HEK293 (cell line): ENCODE measurements at regions not wholly inside any gene's neighbourhood (a gene's known extent, or its start where the extent isn't known, plus 50 kb on each side); places are given as distances from the start of the nearest gene placed in this dataset.

Experiments
- GLI4 ChIP-seq: fragments of 450-650 bp; formaldehyde crosslinking; IDR thresholded peaks from 2 replicates; pipeline ENCODE4 v1.5.1; 2016; ENCODE audit warnings: missing biosample characterization, missing genetic modification characterization
- KLF17 ChIP-seq: fragments of 450-650 bp; formaldehyde crosslinking; IDR thresholded peaks from 2 replicates; pipeline ENCODE4 v1.5.1; 2016; ENCODE audit warnings: missing biosample characterization, missing genetic modification characterization
- OVOL3 ChIP-seq: fragments of 450-650 bp; formaldehyde crosslinking; IDR thresholded peaks from 2 replicates; pipeline ENCODE4 v1.5.1; 2016; ENCODE audit warnings: missing biosample characterization, missing genetic modification characterization
- REPIN1 ChIP-seq: fragments of 450-650 bp; formaldehyde crosslinking; IDR thresholded peaks from 2 replicates; pipeline ENCODE4 v1.5.1; 2017; ENCODE audit warnings: missing biosample characterization, missing genetic modification characterization, low read depth
- ZBTB7A ChIP-seq: fragments of 450-650 bp; formaldehyde crosslinking; IDR thresholded peaks from 2 replicates; pipeline ENCODE4 v1.5.1; 2016; ENCODE audit warnings: low read depth, missing biosample characterization, missing genetic modification characterization
- ZNF239 ChIP-seq: fragments of 450-650 bp; formaldehyde crosslinking; IDR thresholded peaks from 2 replicates; pipeline ENCODE4 v1.5.1; 2016; ENCODE audit warnings: missing biosample characterization, missing genetic modification characterization
- ZNF248 ChIP-seq: fragments of 450-650 bp; formaldehyde crosslinking; IDR thresholded peaks from 2 replicates; pipeline ENCODE4 v1.5.1; 2017; ENCODE audit warnings: missing biosample characterization, missing genetic modification characterization
- ZNF558 ChIP-seq: fragments of 450-650 bp; formaldehyde crosslinking; IDR thresholded peaks from 2 replicates; pipeline ENCODE4 v1.5.1; 2016; ENCODE audit warnings: missing biosample characterization, missing genetic modification characterization
- ZNF785 ChIP-seq: fragments of 450-650 bp; formaldehyde crosslinking; IDR thresholded peaks from 2 replicates; pipeline ENCODE4 v1.5.1; 2016; ENCODE audit warnings: missing biosample characterization, missing genetic modification characterization
- TF ChIP-seq, protein P1 (sequence below): fragments of 450-650 bp; formaldehyde crosslinking; IDR thresholded peaks from 2 replicates; pipeline ENCODE4 v1.5.1; 2016; ENCODE audit warnings: missing biosample characterization, missing genetic modification characterization
- TF ChIP-seq, protein P2 (sequence below): fragments of 450-650 bp; formaldehyde crosslinking; IDR thresholded peaks from 2 replicates; pipeline ENCODE4 v1.5.1; 2016; ENCODE audit warnings: missing biosample characterization, missing genetic modification characterization

DNA sequence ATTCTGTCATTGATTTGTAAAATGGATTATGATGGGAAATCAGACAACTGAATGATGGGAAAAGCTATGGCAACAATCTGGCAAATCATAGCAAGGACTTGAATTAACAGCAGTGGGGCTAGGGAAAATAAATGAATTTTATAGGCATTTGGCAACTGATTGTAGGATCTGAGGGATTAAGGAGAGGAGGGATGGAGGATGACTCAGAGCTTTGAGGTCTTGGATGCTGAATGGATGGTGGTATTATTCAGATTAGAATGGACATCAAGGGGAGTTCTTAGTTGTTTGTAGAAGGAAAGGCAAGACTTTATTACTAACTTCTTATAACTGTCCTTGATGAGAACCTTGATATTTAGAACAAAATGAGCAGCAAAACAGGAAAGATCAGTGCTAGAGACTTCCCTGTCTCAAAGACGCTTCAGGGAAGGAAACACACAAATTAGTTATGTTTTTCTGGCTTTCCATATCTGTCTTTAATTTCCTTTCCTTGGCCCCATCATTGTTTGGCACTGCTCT is 51.4 kb upstream of the HHIP start:
- no peak for TF ChIP-seq ZNF239 (tag by site-specific recombination)
- TF ChIP-seq ZNF558 = no peak
- TF ChIP-seq, protein P1, sequence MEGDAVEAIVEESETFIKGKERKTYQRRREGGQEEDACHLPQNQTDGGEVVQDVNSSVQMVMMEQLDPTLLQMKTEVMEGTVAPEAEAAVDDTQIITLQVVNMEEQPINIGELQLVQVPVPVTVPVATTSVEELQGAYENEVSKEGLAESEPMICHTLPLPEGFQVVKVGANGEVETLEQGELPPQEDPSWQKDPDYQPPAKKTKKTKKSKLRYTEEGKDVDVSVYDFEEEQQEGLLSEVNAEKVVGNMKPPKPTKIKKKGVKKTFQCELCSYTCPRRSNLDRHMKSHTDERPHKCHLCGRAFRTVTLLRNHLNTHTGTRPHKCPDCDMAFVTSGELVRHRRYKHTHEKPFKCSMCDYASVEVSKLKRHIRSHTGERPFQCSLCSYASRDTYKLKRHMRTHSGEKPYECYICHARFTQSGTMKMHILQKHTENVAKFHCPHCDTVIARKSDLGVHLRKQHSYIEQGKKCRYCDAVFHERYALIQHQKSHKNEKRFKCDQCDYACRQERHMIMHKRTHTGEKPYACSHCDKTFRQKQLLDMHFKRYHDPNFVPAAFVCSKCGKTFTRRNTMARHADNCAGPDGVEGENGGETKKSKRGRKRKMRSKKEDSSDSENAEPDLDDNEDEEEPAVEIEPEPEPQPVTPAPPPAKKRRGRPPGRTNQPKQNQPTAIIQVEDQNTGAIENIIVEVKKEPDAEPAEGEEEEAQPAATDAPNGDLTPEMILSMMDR (tag by site-specific recombination) = no peak
- TF ChIP-seq OVOL3 (tag by site-specific recombination) = no peak
- no peak for TF ChIP-seq ZNF248
- TF ChIP-seq REPIN1 = no peak
- TF ChIP-seq ZNF785 (tag by site-specific recombination) = no peak
- TF ChIP-seq ZBTB7A = no peak
- TF ChIP-seq, protein P2, sequence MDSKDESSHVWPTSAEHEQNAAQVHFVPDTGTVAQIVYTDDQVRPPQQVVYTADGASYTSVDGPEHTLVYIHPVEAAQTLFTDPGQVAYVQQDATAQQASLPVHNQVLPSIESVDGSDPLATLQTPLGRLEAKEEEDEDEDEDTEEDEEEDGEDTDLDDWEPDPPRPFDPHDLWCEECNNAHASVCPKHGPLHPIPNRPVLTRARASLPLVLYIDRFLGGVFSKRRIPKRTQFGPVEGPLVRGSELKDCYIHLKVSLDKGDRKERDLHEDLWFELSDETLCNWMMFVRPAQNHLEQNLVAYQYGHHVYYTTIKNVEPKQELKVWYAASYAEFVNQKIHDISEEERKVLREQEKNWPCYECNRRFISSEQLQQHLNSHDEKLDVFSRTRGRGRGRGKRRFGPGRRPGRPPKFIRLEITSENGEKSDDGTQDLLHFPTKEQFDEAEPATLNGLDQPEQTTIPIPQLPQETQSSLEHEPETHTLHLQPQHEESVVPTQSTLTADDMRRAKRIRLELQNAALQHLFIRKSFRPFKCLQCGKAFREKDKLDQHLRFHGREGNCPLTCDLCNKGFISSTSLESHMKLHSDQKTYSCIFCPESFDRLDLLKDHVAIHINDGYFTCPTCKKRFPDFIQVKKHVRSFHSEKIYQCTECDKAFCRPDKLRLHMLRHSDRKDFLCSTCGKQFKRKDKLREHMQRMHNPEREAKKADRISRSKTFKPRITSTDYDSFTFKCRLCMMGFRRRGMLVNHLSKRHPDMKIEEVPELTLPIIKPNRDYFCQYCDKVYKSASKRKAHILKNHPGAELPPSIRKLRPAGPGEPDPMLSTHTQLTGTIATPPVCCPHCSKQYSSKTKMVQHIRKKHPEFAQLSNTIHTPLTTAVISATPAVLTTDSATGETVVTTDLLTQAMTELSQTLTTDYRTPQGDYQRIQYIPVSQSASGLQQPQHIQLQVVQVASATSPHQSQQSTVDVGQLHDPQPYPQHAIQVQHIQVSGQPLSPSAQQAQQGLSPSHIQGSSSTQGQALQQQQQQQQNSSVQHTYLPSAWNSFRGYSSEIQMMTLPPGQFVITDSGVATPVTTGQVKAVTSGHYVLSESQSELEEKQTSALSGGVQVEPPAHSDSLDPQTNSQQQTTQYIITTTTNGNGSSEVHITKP (tag by site-specific recombination) = no peak
- TF ChIP-seq GLI4 (tag by site-specific recombination) = no peak
- no peak for TF ChIP-seq KLF17 (tag by site-specific recombination)
